B cell (primary cell): ENCODE measurements at regions not wholly inside any gene's neighbourhood (a gene's known extent, or its start where the extent isn't known, plus 50 kb on each side); places are given as distances from the start of the nearest gene placed in this dataset.

ENCODE experiments used
- ATAC-seq: fragments of 200-7000 bp; cut with Tn5 transposase; one replicate; pipeline ENCODE4 v1.10.0; 2021; ENCODE audit warnings: low read depth, mild to moderate bottlenecking, moderate number of reproducible peaks, moderate library complexity
- CTCF ChIA-PET: fragments of 350-600 bp; sonication (Branson Sonifier 250); formaldehyde crosslinking; loops from one replicate; lab custom pipeline; 2021; ENCODE audit warnings: antibody characterized with exemption, inconsistent platforms; lab: Charles Lee
- POLR2A ChIA-PET: fragments of 350-600 bp; sonication (Branson Sonifier 250); formaldehyde crosslinking; loops from one replicate; lab custom pipeline; 2021; ENCODE audit warnings: antibody characterized with exemption; lab: Charles Lee
- DNase-seq: peaks from one replicate; pipeline ENCODE4 v3.0.0; 2013
- H2AFZ ChIP-seq: 2 replicates; pipeline ENCODE4 v1.6.1; 2012; ENCODE audit warnings: mild to moderate bottlenecking, low read depth, low read length; ENCODE audit not compliant: insufficient read depth, poor library complexity, severe bottlenecking
- H3K27ac ChIP-seq, 2 donors: 1 replicate in 1 of 2; 2 replicates in 1 of 2; pipeline ENCODE4 v1.5.1; 2012 to 2013; ENCODE audit warnings: low read length in 2 of 2, mild to moderate bottlenecking in 2 of 2, moderate library complexity in 1 of 2
- H3K27me3 ChIP-seq, 4 experiments: fragments of 200-600 bp in 1 of 4; sonication (generic) in 1 of 4; replicated peaks in 1 of 4; 1 replicate in 2 of 4; 2 replicates in 2 of 4; pipeline versions ENCODE4 v1.6.1 to v1.7.0; 2013 to 2016; ENCODE audit warnings: low read length in 3 of 4, mild to moderate bottlenecking in 2 of 4, mixed read lengths in 1 of 4, moderate library complexity in 1 of 4; ENCODE audit not compliant: insufficient read depth in 4 of 4, control insufficient read depth in 3 of 4; ENCODE audit errors: control extremely low read depth in 1 of 4
- H3K36me3 ChIP-seq, 2 experiments: replicated peaks in 1 of 2; 1 replicate in 1 of 2; 2 replicates in 1 of 2; pipeline versions ENCODE4 v1.6.1 to v1.7.1; 2013; ENCODE audit warnings: low read length in 1 of 2; ENCODE audit not compliant: insufficient read depth in 2 of 2, control insufficient read depth in 1 of 2; ENCODE audit errors: control extremely low read depth in 1 of 2, extremely low read depth in 1 of 2
- H3K4me1 ChIP-seq, 2 donors: fragments of 200-600 bp in 1 of 2; sonication (generic) in 1 of 2; 1 replicate in 1 of 2; 2 replicates in 1 of 2; pipeline versions ENCODE4 v1.5.1 to v1.6.1; 2013 to 2017; ENCODE audit warnings: low read length in 2 of 2; ENCODE audit not compliant: control insufficient read depth in 2 of 2, insufficient read depth in 2 of 2
- H3K4me2 ChIP-seq: replicated peaks from 2 replicates; pipeline ENCODE3; 2012; ENCODE audit warnings: mild to moderate bottlenecking, low read depth, low read length; ENCODE audit not compliant: poor library complexity, severe bottlenecking
- H3K4me3 ChIP-seq, 5 experiments: fragments of 200-600 bp in 1 of 5; sonication (generic) in 1 of 5; 1 replicate in 3 of 5; 2 replicates in 2 of 5; pipeline versions ENCODE4 v1.5.1 to v1.7.0; 2011 to 2016; ENCODE audit warnings: low read length in 4 of 5, mild to moderate bottlenecking in 4 of 5, low read depth in 2 of 5, control low read depth in 1 of 5, moderate library complexity in 1 of 5; ENCODE audit not compliant: insufficient read depth in 1 of 5; ENCODE audit errors: control extremely low read depth in 1 of 5, extremely low read depth in 1 of 5
- H3K79me2 ChIP-seq: fragments of 200-600 bp; sonication (generic); one replicate; pipeline ENCODE4 v1.6.0; 2016; ENCODE audit warnings: low read length; ENCODE audit not compliant: control insufficient read depth, insufficient read depth
- H3K9ac ChIP-seq: fragments of 200-600 bp; sonication (generic); 2 replicates; pipeline ENCODE4 v1.6.1; 2017; ENCODE audit warnings: mild to moderate bottlenecking, low read length, moderate library complexity
- H3K9me3 ChIP-seq, 3 donors: one replicate each; pipeline versions ENCODE4 v1.6.1 to v1.7.1; 2013; ENCODE audit warnings: low read length in 2 of 3; ENCODE audit not compliant: control insufficient read depth in 2 of 3, insufficient read depth in 1 of 3; ENCODE audit errors: control extremely low read depth in 1 of 3
- H4K20me1 ChIP-seq: 2 replicates; pipeline ENCODE4 v1.6.0; 2012; ENCODE audit warnings: mild to moderate bottlenecking, low read length; ENCODE audit not compliant: insufficient read depth, control insufficient read depth, poor library complexity, severe bottlenecking
- H3K27ac Mint-ChIP-seq: one replicate; pipeline ENCODE4 v1.8.0; 2021; ENCODE audit warnings: mixed read lengths
- H3K27me3 Mint-ChIP-seq: one replicate; pipeline ENCODE4 v1.8.0; 2021; ENCODE audit warnings: mixed read lengths
- H3K4me1 Mint-ChIP-seq: one replicate; pipeline ENCODE4 v1.8.0; 2021; ENCODE audit warnings: mixed read lengths
- H3K4me3 Mint-ChIP-seq: one replicate; pipeline ENCODE4 v1.8.0; 2021; ENCODE audit warnings: mixed read lengths
- H3K9me3 Mint-ChIP-seq: one replicate; pipeline ENCODE4 v1.8.0; 2022; ENCODE audit warnings: mixed read lengths; ENCODE audit not compliant: insufficient read depth
- CTCF ChIP-seq: fragments of 200-600 bp; IDR thresholded peaks from one replicate; pipeline ENCODE4 v1.8.0; 2022; ENCODE audit warnings: antibody characterized with exemption, mild to moderate bottlenecking
- EZH2 ChIP-seq: IDR thresholded peaks from 2 replicates; pipeline ENCODE4 v1.6.1; 2012; ENCODE audit warnings: borderline replicate concordance, low read depth, mild to moderate bottlenecking, moderate library complexity, low read length; ENCODE audit not compliant: insufficient read depth, poor library complexity, severe bottlenecking
- WGBS: methylation state at CpG from one replicate; pipeline ENCODE4 v1.1.5; 2013; ENCODE audit warnings: missing lambda C conversion rate; ENCODE audit not compliant: insufficient coverage; 5-methylcytosine and 5-hydroxymethylcytosine counted together
- intact Hi-C: fragments of 100-400 bp; cut with micrococcal nuclease; formaldehyde crosslinking; loops from one replicate; pipeline ENCODE4 v1.10.0; 2022

- H3K9ac ChIP-seq, result no peak overlapping the region
- no peaks in the 10 kb centered on the region for H3K27me3 Mint-ChIP-seq
- WGBS, result no CpG with 5 or more reads among the region's 1 CpG
- no peaks in the 10 kb centered on the region for H3K4me1 ChIP-seq
- CTCF ChIA-PET, result no interaction called here
- no peaks in the 10 kb centered on the region for H3K4me1 Mint-ChIP-seq
- no peaks in the 10 kb centered on the region for H3K36me3 ChIP-seq
- no peak overlapping the region for H3K4me3 Mint-ChIP-seq
- H2AFZ ChIP-seq, result no peak overlapping the region
- H4K20me1 ChIP-seq, result no peaks in the 10 kb centered on the region
- no peak overlapping the region for H3K4me2 ChIP-seq
- no peaks in the 10 kb centered on the region for H3K79me2 ChIP-seq
- DNase-seq, result no peak
- peaks cover 4% of the 10 kb centered on the region for H3K9me3 Mint-ChIP-seq
- ATAC-seq, result no peak
- H3K27ac ChIP-seq, result no peak overlapping the region
- POLR2A ChIA-PET, result no interaction called here
- peaks cover 0 to 3% (median 3%) of the 10 kb centered on the region in 3 donors for H3K9me3 ChIP-seq
- H3K27ac Mint-ChIP-seq, result no peak overlapping the region
- no peak overlapping the region for H3K4me3 ChIP-seq
- TF ChIP-seq CTCF, result no peak
- TF ChIP-seq EZH2, result no peak
- intact Hi-C loops, result no loop called here
- H3K27me3 ChIP-seq, result no peaks in the 10 kb centered on the region
Observed at GRCh38 chr14:83433618-83434017, 1900.0 kb upstream of the SEL1L start.

- Histone ChIP-seq H4K20me1 (no peaks in the 10 kb centered on the region), H3K4me2 (no peak overlapping the region), H3K9ac (no peak overlapping the region), H3K27ac (no peak overlapping the region), H3K4me3 (no peak overlapping the region), H3K9me3 (no peaks in the 10 kb centered on the region), H3K36me3 (no peaks in the 10 kb centered on the region), H3K27me3 (no peaks in the 10 kb centered on the region), H3K79me2 (no peaks in the 10 kb centered on the region), H2AFZ (no peak overlapping the region), H3K4me1 (no peaks in the 10 kb centered on the region)
- POLR2A ChIA-PET, result no interaction called here
- Mint-ChIP-seq H3K27ac (no peak overlapping the region), H3K4me3 (no peak overlapping the region), H3K27me3 (no peaks in the 10 kb centered on the region), H3K4me1 (no peaks in the 10 kb centered on the region), H3K9me3 (peaks cover 3% of the 10 kb centered on the region)
- CTCF ChIA-PET, result no interaction called here
- TF ChIP-seq CTCF (no peak), EZH2 (no peak)
- no CpG with 5 or more reads among the region's 2 CpGs for WGBS
- DNase-seq (no peak), ATAC-seq (no peak)
- intact Hi-C loops, result no loop called here
Observed at GRCh38 chr14:83441801-83442200, 1908.1 kb upstream of the SEL1L start.
